Bronchial epithelial cell (primary cell): ENCODE measurements at regions not wholly inside any gene's neighbourhood (a gene's known extent, or its start where the extent isn't known, plus 50 kb on each side); places are given as distances from the start of the nearest gene placed in this dataset.

Experiments
- DNase-seq: peaks from one replicate; pipeline ENCODE4 v3.0.0-alpha.2; 2010; ENCODE audit warnings: low read depth
- FAIRE-seq: peaks from 2 replicates; lab custom pipeline; 2011; peaks lifted over from hg19 to GRCh38; lab: Jason Lieb, UNC
- H3K27me3 ChIP-seq: 2 replicates; pipeline ENCODE4 v1.5.1; 2011; ENCODE audit warnings: low read length; ENCODE audit not compliant: control insufficient read depth, insufficient read depth
- H3K36me3 ChIP-seq: 2 replicates; pipeline ENCODE4 v1.5.1; 2011; ENCODE audit warnings: low read length; ENCODE audit not compliant: control insufficient read depth, insufficient read depth
- H3K4me3 ChIP-seq: 2 replicates; pipeline ENCODE4 v1.5.1; 2011; ENCODE audit warnings: mild to moderate bottlenecking, low read depth, low read length, control low read depth
- CTCF ChIP-seq: IDR thresholded peaks from 2 replicates; pipeline ENCODE4 v1.5.1; 2011; ENCODE audit warnings: mild to moderate bottlenecking, moderate library complexity, low read length, control low read depth, inconsistent platforms; ENCODE audit not compliant: insufficient read depth, severe bottlenecking

DNA sequence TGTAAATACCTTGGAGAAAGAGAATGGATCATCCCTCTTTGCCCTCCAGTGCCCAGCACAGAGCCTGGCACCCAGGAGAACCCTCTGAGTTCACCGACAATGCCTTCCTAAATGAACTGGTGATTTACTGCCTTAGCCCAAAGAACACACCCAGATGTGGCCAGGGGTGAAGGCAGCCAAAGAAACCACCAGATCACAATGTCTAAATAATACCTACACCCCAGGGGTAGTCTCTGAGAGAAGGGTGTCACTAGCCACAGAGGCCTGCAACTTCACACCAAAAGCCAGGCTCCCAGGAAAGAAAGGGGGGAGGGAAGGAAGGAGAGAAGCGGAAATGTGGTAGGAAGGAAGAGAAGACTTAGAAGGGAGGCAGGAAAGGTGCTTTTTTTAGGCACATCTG lies 65.7 kb downstream of the RPL27A start:
- H3K36me3 ChIP-seq, result peaks cover 2% of the 10 kb centered on the region
- H3K4me3 ChIP-seq, result no peak overlapping the region
- no peak for TF ChIP-seq CTCF
- no peak for DNase-seq
- H3K27me3 ChIP-seq, result no peaks in the 10 kb centered on the region
- FAIRE-seq, result no peak

- H3K27me3 ChIP-seq, result no peaks in the 10 kb centered on the region
- no peak for TF ChIP-seq CTCF
- FAIRE-seq (no peak), DNase-seq (no peak)
- H3K36me3 ChIP-seq, result peaks cover 2% of the 10 kb centered on the region
- H3K4me3 ChIP-seq, result no peak overlapping the region
Observed at GRCh38 chr11:8749202-8749601, 66.6 kb downstream of the RPL27A start.

- peak; percentile 14 for TF ChIP-seq CTCF
- H3K27me3 ChIP-seq, result no peaks in the 10 kb centered on the region
- FAIRE-seq (no peak), DNase-seq (no peak)
- H3K36me3 ChIP-seq, result peaks cover 2% of the 10 kb centered on the region
- H3K4me3 ChIP-seq, result no peak overlapping the region
Observed at GRCh38 chr11:8754241-8754640, 71.6 kb downstream of the RPL27A start.

GRCh38 chr11:8756201-8756600 lies 73.6 kb downstream of the RPL27A start:
- no peak overlapping the region for H3K4me3 ChIP-seq
- no peak for TF ChIP-seq CTCF
- FAIRE-seq (no peak), DNase-seq (no peak)
- H3K27me3 ChIP-seq, result no peaks in the 10 kb centered on the region
- no peaks in the 10 kb centered on the region for H3K36me3 ChIP-seq

DNA sequence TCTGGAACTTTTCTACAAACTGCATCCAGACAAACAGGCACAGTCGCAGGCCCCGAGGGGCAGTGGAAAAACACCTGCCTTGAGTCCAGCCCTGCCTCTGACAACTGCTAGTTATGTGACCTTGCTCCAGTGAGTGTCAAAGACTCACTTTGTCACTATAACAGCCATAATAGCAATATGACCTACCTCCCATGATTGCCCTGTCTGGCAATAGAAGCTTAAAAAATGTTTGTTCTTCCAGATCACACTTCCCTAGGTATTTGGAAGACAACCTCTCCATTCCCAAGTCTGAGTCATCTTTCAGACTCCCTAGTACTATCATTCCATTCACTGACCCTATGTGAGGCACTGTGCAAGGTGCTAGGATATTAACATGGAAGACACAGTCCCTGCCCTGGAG lies 74.5 kb downstream of the RPL27A start:
- H3K36me3 ChIP-seq, result no peaks in the 10 kb centered on the region
- DNase-seq, result no peak
- FAIRE-seq, result no peak
- no peak for TF ChIP-seq CTCF
- H3K4me3 ChIP-seq, result no peak overlapping the region
- no peaks in the 10 kb centered on the region for H3K27me3 ChIP-seq

- FAIRE-seq (peak; percentile 13), DNase-seq (no peak)
- H3K27me3 ChIP-seq, result no peaks in the 10 kb centered on the region
- H3K4me3 ChIP-seq, result no peak overlapping the region
- no peaks in the 10 kb centered on the region for H3K36me3 ChIP-seq
- no peak for TF ChIP-seq CTCF
Observed at GRCh38 chr11:8757533-8757932, 74.9 kb downstream of the RPL27A start.
